Mesothelial cell of epicardium (in vitro differentiated cells): ENCODE measurements at regions not wholly inside any gene's neighbourhood (a gene's known extent, or its start where the extent isn't known, plus 50 kb on each side); places are given as distances from the start of the nearest gene placed in this dataset.

Experiments used
- DNase-seq, 2 experiments: peaks; one replicate each; pipeline ENCODE4 v3.0.0; 2021; ENCODE audit warnings: low spot score in 2 of 2; ENCODE audit not compliant: unreplicated experiment in 2 of 2
- H3K27ac Mint-ChIP-seq: 2 replicates; pipeline ENCODE4 v1.8.0; 2021; ENCODE audit warnings: mixed read lengths
- H3K27me3 Mint-ChIP-seq: 2 replicates; pipeline ENCODE4 v1.8.0; 2021; ENCODE audit warnings: low read depth, mixed read lengths
- H3K36me3 Mint-ChIP-seq: 2 replicates; pipeline ENCODE4 v1.8.0; 2021; ENCODE audit warnings: mixed read lengths
- H3K4me1 Mint-ChIP-seq: 2 replicates; pipeline ENCODE4 v1.8.0; 2021; ENCODE audit warnings: mixed read lengths
- H3K4me3 Mint-ChIP-seq: 2 replicates; pipeline ENCODE4 v1.8.0; 2021; ENCODE audit warnings: mild to moderate bottlenecking, moderate library complexity, mixed read lengths
- H3K9me3 Mint-ChIP-seq: 2 replicates; pipeline ENCODE4 v1.8.0; 2021; ENCODE audit warnings: mixed read lengths
- CTCF ChIP-seq: fragments of 200-600 bp; sonication (generic); IDR thresholded peaks from one replicate; pipeline ENCODE4 v1.5.0; 2021; ENCODE audit warnings: antibody characterized with exemption; ENCODE audit not compliant: unreplicated experiment

- Mint-ChIP-seq H3K27me3 (no peaks in the 10 kb centered on the region), H3K4me3 (no peak overlapping the region), H3K27ac (no peak overlapping the region), H3K36me3 (peaks cover 1% of the 10 kb centered on the region), H3K9me3 (peaks cover 15% of the 10 kb centered on the region), H3K4me1 (no peaks in the 10 kb centered on the region)
- no peak for DNase-seq
- no peak for TF ChIP-seq CTCF
Measured at GRCh38 chr4:159632031-159632430, 529.2 kb downstream of the RAPGEF2 start.

- Mint-ChIP-seq H3K27ac (no peak overlapping the region), H3K9me3 (peaks cover 5% of the 10 kb centered on the region), H3K27me3 (no peaks in the 10 kb centered on the region), H3K36me3 (no peaks in the 10 kb centered on the region), H3K4me1 (no peaks in the 10 kb centered on the region), H3K4me3 (no peak overlapping the region)
- no peak for DNase-seq
- TF ChIP-seq CTCF, result no peak
Measured at GRCh38 chr4:159639671-159640323, 536.9 kb downstream of the RAPGEF2 start.

GRCh38 chr4:159649237-159649636 is 546.4 kb downstream of the RAPGEF2 start:
- no peaks in the 10 kb centered on the region for H3K4me1 Mint-ChIP-seq
- H3K27ac Mint-ChIP-seq, result no peak overlapping the region

GRCh38 chr4:159652871-159653270 is 550.0 kb downstream of the RAPGEF2 start:
- H3K36me3 Mint-ChIP-seq, result no peaks in the 10 kb centered on the region
- H3K27me3 Mint-ChIP-seq, result no peaks in the 10 kb centered on the region
- no peak overlapping the region for H3K4me3 Mint-ChIP-seq
- no peak overlapping the region for H3K27ac Mint-ChIP-seq
- peaks cover 20% of the 10 kb centered on the region for H3K9me3 Mint-ChIP-seq
- no peak for DNase-seq
- H3K4me1 Mint-ChIP-seq, result no peaks in the 10 kb centered on the region
- TF ChIP-seq CTCF, result no peak

More at GRCh38 chr4:159649237-159649636, 546.4 kb downstream of the RAPGEF2 start:
- peaks cover 38% of the 10 kb centered on the region for H3K9me3 Mint-ChIP-seq
- no peak overlapping the region for H3K4me3 Mint-ChIP-seq
- no peaks in the 10 kb centered on the region for H3K27me3 Mint-ChIP-seq
- DNase-seq, result no peak
- TF ChIP-seq CTCF, result no peak
- H3K36me3 Mint-ChIP-seq, result no peaks in the 10 kb centered on the region

GRCh38 chr4:159655547-159655946 is 552.7 kb downstream of the RAPGEF2 start:
- Mint-ChIP-seq H3K4me1 (no peaks in the 10 kb centered on the region), H3K27ac (no peak overlapping the region), H3K36me3 (no peaks in the 10 kb centered on the region), H3K4me3 (no peak overlapping the region), H3K9me3 (peaks cover 9% of the 10 kb centered on the region), H3K27me3 (no peaks in the 10 kb centered on the region)
- DNase-seq, result no peak
- no peak for TF ChIP-seq CTCF

GRCh38 chr4:159669094-159669493 is 566.2 kb downstream of the RAPGEF2 start:
- Mint-ChIP-seq H3K27ac (no peak overlapping the region), H3K9me3 (peaks cover 17% of the 10 kb centered on the region), H3K36me3 (no peaks in the 10 kb centered on the region), H3K27me3 (no peaks in the 10 kb centered on the region), H3K4me3 (no peak overlapping the region), H3K4me1 (no peaks in the 10 kb centered on the region)
- no peak for DNase-seq
- no peak for TF ChIP-seq CTCF
